PFSK-1 (cell line): ENCODE measurements at regions not wholly inside any gene's neighbourhood (a gene's known extent, or its start where the extent isn't known, plus 50 kb on each side); places are given as distances from the start of the nearest gene placed in this dataset.

ENCODE experiments used
- FOXP2 ChIP-seq: optimal IDR thresholded peaks from 2 replicates; pipeline ENCODE3; 2011; ENCODE audit warnings: borderline replicate concordance, control low read depth, inconsistent platforms; ENCODE audit not compliant: insufficient read depth; ENCODE audit errors: extremely low read length, extremely low read depth
- POLR2AphosphoS5 ChIP-seq: IDR thresholded peaks from 2 replicates; pipeline ENCODE4 v1.6.1; 2012; ENCODE audit warnings: low read depth, mild to moderate bottlenecking, control low read depth, low read length, moderate library complexity
- REST ChIP-seq, 2 experiments: IDR thresholded peaks; 2 replicates each; pipeline versions ENCODE4 v1.6.1 to v1.8.0; 2011 to 2012; ENCODE audit warnings: low read depth in 2 of 2, low read length in 2 of 2, control low read depth in 1 of 2, inconsistent platforms in 1 of 2, mild to moderate bottlenecking in 1 of 2, moderate library complexity in 1 of 2; ENCODE audit not compliant: insufficient read depth in 1 of 2
- SIN3A ChIP-seq: IDR thresholded peaks from 2 replicates; pipeline ENCODE4 v1.6.1; 2012; ENCODE audit warnings: mild to moderate bottlenecking, low read length, moderate library complexity, borderline replicate concordance; ENCODE audit not compliant: insufficient read depth
- TAF1 ChIP-seq: IDR thresholded peaks from 2 replicates; pipeline ENCODE4 v1.6.1; 2012; ENCODE audit warnings: low read length, control low read depth, borderline replicate concordance; ENCODE audit not compliant: insufficient read depth

GRCh38 chr5:57843059-57843367 lies 360.4 kb upstream of the ACTBL2 start:
- TF ChIP-seq SIN3A (no peak), REST (IDR thresholded peaks at IDR 0.05; ENCODE audit: insufficient read depth in 1 of 2, low read depth in 2 of 2, low read length in 2 of 2) (no peak), TAF1 (no peak), POLR2AphosphoS5 (no peak), FOXP2 (no peak)
